ENCODE measurements at regions not wholly inside any gene's neighbourhood (a gene's known extent, or its start where the extent isn't known, plus 50 kb on each side); places are given as distances from the start of the nearest gene placed in this dataset.

DNA sequence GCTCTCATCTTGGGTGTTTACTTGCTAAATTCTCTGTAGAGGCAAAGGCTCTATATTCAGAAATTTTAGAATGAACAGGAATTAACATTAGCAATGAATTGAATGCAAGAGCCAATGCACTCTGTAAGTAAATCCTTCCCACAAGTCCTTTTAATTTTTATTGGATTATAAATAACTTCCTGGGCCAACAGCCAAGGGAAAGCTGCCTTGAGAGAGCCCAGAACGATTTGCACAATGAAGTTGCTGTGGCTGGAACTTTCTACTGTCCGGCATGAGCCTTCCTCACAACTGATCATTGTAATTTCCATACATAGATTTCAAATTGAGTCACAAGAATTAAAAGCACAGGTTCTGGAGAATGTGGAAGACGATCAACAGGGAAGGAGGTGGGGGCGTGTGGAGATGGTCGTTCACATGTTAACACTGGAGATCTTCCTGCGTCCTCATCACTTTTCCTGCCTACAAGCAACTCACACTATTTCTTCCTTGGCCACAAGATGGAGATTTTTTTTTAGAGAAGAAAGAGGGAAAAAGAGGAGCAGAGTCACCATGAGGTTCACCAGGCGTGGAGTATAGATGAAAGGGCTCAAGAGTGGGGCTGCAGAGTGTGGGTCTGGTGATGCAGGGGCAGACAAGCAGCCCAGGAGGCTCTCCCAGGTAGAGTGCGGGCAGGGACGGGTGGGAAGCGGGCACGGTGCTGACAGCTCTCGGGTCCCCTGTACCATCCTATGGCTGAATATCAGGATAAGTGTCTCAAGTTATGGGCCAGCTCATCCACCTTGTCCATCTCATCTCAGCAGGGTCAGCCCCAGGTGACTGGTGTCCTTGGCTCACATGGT, 110.7 kb downstream of the SOX1 start:
- TF ChIP-seq ZNF331 (CRISPR knock-in tag; IDR thresholded peaks at IDR 0.05; ENCODE audit: low read depth), result no peak
- TF ChIP-seq, protein P1, sequence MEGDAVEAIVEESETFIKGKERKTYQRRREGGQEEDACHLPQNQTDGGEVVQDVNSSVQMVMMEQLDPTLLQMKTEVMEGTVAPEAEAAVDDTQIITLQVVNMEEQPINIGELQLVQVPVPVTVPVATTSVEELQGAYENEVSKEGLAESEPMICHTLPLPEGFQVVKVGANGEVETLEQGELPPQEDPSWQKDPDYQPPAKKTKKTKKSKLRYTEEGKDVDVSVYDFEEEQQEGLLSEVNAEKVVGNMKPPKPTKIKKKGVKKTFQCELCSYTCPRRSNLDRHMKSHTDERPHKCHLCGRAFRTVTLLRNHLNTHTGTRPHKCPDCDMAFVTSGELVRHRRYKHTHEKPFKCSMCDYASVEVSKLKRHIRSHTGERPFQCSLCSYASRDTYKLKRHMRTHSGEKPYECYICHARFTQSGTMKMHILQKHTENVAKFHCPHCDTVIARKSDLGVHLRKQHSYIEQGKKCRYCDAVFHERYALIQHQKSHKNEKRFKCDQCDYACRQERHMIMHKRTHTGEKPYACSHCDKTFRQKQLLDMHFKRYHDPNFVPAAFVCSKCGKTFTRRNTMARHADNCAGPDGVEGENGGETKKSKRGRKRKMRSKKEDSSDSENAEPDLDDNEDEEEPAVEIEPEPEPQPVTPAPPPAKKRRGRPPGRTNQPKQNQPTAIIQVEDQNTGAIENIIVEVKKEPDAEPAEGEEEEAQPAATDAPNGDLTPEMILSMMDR (conservative IDR thresholded peaks at IDR 0.05; ENCODE audit: low read depth in 2 of 2), result no peak

Data from GM23338 (cell line).